ENCODE measurements at regions not wholly inside any gene's neighbourhood (a gene's known extent, or its start where the extent isn't known, plus 50 kb on each side); places are given as distances from the start of the nearest gene placed in this dataset.
A peak's percentile ranks its signal among the peaks of the same experiment; 100 is the strongest.
"Not testable (repeated sequence)": the region's sequence is repeated elsewhere in the genome, so short reads cannot be mapped to it uniquely, and the experiment has no call there.

- H3K27me3 ChIP-seq (ENCODE audit: insufficient read depth, low read length, poor library complexity, severe bottlenecking): no peaks in the 10 kb centered on the region
- no peaks in the 10 kb centered on the region for H3K4me1 ChIP-seq (ENCODE audit: insufficient read depth, low read length, poor library complexity, severe bottlenecking)
- H3K79me2 ChIP-seq (ENCODE audit: insufficient read depth, low read length): no peaks in the 10 kb centered on the region
- no peaks in the 10 kb centered on the region for H3K36me3 ChIP-seq (ENCODE audit: insufficient read depth, low read length)
- TF ChIP-seq CTCF (conservative IDR thresholded peaks at IDR 0.05; ENCODE audit: low read length): no peak
- TF ChIP-seq EZH2phosphoT487 (IDR thresholded peaks at IDR 0.05; ENCODE audit: borderline replicate concordance): no peak
- no peak overlapping the region for H2AFZ ChIP-seq (ENCODE audit: low read length)
- no peak overlapping the region for H3K4me2 ChIP-seq (ENCODE audit: low read depth, low read length, poor library complexity, severe bottlenecking)
- H4K20me1 ChIP-seq (ENCODE audit: insufficient read depth, low read length, poor library complexity, severe bottlenecking): no peaks in the 10 kb centered on the region
- no peaks in the 10 kb centered on the region for H3F3A ChIP-seq (ENCODE audit: low read depth)
- no peaks in the 10 kb centered on the region for H3K9me2 ChIP-seq (replicated peaks; ENCODE audit: low read depth, low read length)
- H3K4me3 ChIP-seq (ENCODE audit: low read length, poor library complexity, severe bottlenecking): no peak overlapping the region
- no peak overlapping the region for H3K9ac ChIP-seq (ENCODE audit: low read depth, low read length, poor library complexity, severe bottlenecking)
- H3K9me3 ChIP-seq (ENCODE audit: insufficient read depth, low read depth, low read length): no peaks in the 10 kb centered on the region
Observed at GRCh38 chr2:142502402-142502801, 371.6 kb upstream of the LRP1B start.

GRCh38 chr2:142495141-142495540 lies 364.3 kb upstream of the LRP1B start:
- H2AFZ ChIP-seq (ENCODE audit: low read length): peak overlapping the region; percentile 60; the same call in 1 of the 2 replicates
- H3K9ac ChIP-seq (ENCODE audit: low read depth, low read length, poor library complexity, severe bottlenecking): no peak overlapping the region
- peaks cover 9% of the 10 kb centered on the region for H3K4me1 ChIP-seq (ENCODE audit: insufficient read depth, low read length, poor library complexity, severe bottlenecking)
- H3K9me2 ChIP-seq (replicated peaks; ENCODE audit: low read depth, low read length): no peaks in the 10 kb centered on the region
- no peaks in the 10 kb centered on the region for H4K20me1 ChIP-seq (ENCODE audit: insufficient read depth, low read length, poor library complexity, severe bottlenecking)
- no peaks in the 10 kb centered on the region for H3F3A ChIP-seq (ENCODE audit: low read depth)
- no peaks in the 10 kb centered on the region for H3K27me3 ChIP-seq (ENCODE audit: insufficient read depth, low read length, poor library complexity, severe bottlenecking)
- no peaks in the 10 kb centered on the region for H3K79me2 ChIP-seq (ENCODE audit: insufficient read depth, low read length)
- H3K4me3 ChIP-seq (ENCODE audit: low read length, poor library complexity, severe bottlenecking): no peak overlapping the region
- peak overlapping the region; percentile 10 for H3K4me2 ChIP-seq (ENCODE audit: low read depth, low read length, poor library complexity, severe bottlenecking)
- H3K9me3 ChIP-seq (ENCODE audit: insufficient read depth, low read depth, low read length): no peaks in the 10 kb centered on the region
- TF ChIP-seq CTCF (conservative IDR thresholded peaks at IDR 0.05; ENCODE audit: low read length): no peak
- TF ChIP-seq EZH2phosphoT487 (IDR thresholded peaks at IDR 0.05; ENCODE audit: borderline replicate concordance): no peak
- no peaks in the 10 kb centered on the region for H3K36me3 ChIP-seq (ENCODE audit: insufficient read depth, low read length)

- not testable (repeated sequence) for H2AFZ ChIP-seq (ENCODE audit: low read length); H3K79me2 ChIP-seq (ENCODE audit: insufficient read depth, low read length); H3K4me1 ChIP-seq (ENCODE audit: insufficient read depth, low read length, poor library complexity, severe bottlenecking); H4K20me1 ChIP-seq (ENCODE audit: insufficient read depth, low read length, poor library complexity, severe bottlenecking); H3F3A ChIP-seq (ENCODE audit: low read depth); H3K4me2 ChIP-seq (ENCODE audit: low read depth, low read length, poor library complexity, severe bottlenecking); H3K36me3 ChIP-seq (ENCODE audit: insufficient read depth, low read length); H3K9me3 ChIP-seq (ENCODE audit: insufficient read depth, low read depth, low read length); H3K9me2 ChIP-seq (replicated peaks; ENCODE audit: low read depth, low read length); H3K9ac ChIP-seq (ENCODE audit: low read depth, low read length, poor library complexity, severe bottlenecking); H3K27me3 ChIP-seq (ENCODE audit: insufficient read depth, low read length, poor library complexity, severe bottlenecking); H3K4me3 ChIP-seq (ENCODE audit: low read length, poor library complexity, severe bottlenecking)
Observed at GRCh38 chr2:142489631-142490030, 358.8 kb upstream of the LRP1B start.

- TF ChIP-seq CTCF (conservative IDR thresholded peaks at IDR 0.05; ENCODE audit: low read length) (no peak), EZH2phosphoT487 (IDR thresholded peaks at IDR 0.05; ENCODE audit: borderline replicate concordance) (no peak)
- no peaks in the 10 kb centered on the region for H3K9me2 ChIP-seq (replicated peaks; ENCODE audit: low read depth, low read length)
Observed at GRCh38 chr2:142484111-142484510, 353.3 kb upstream of the LRP1B start.

More at GRCh38 chr2:142484111-142484510, 353.3 kb upstream of the LRP1B start:
- Histone ChIP-seq H3K36me3 (ENCODE audit: insufficient read depth, low read length) (no peaks in the 10 kb centered on the region), H2AFZ (ENCODE audit: low read length) (no peak overlapping the region), H3K4me1 (ENCODE audit: insufficient read depth, low read length, poor library complexity, severe bottlenecking) (no peaks in the 10 kb centered on the region), H3K4me2 (ENCODE audit: low read depth, low read length, poor library complexity, severe bottlenecking) (no peak overlapping the region), H3K4me3 (ENCODE audit: low read length, poor library complexity, severe bottlenecking) (no peak overlapping the region), H4K20me1 (ENCODE audit: insufficient read depth, low read length, poor library complexity, severe bottlenecking) (no peaks in the 10 kb centered on the region), H3K9me3 (ENCODE audit: insufficient read depth, low read depth, low read length) (no peaks in the 10 kb centered on the region), H3K9ac (ENCODE audit: low read depth, low read length, poor library complexity, severe bottlenecking) (no peak overlapping the region), H3K79me2 (ENCODE audit: insufficient read depth, low read length) (no peaks in the 10 kb centered on the region), H3F3A (ENCODE audit: low read depth) (no peaks in the 10 kb centered on the region), H3K27me3 (ENCODE audit: insufficient read depth, low read length, poor library complexity, severe bottlenecking) (no peaks in the 10 kb centered on the region)

All from Loucy (cell line).